ENCODE measurements at regions not wholly inside any gene's neighbourhood (a gene's known extent, or its start where the extent isn't known, plus 50 kb on each side); places are given as distances from the start of the nearest gene placed in this dataset.
"Not testable (repeated sequence)": the region's sequence is repeated elsewhere in the genome, so short reads cannot be mapped to it uniquely, and the experiment has no call there.

DNA sequence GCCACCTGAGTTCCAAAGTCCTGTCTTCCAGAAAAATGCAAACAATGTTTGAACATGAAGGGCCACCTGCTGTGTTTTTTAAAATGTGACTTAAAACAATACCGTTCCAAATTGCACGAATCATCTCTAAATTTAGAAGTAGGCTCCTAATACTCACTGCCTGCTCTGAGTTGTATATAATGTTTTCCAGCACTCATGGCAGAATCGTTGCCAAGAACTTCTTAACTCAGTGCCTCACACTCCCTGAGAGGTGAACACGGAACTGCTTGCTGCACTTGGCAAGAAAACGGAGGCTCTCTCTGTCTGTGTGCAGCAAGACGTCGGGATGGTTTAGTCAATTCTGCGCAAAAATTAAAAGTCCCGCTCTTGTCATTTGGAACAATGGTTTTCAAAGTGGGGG lies 757.3 kb upstream of the AUTS2 start:
- Mint-ChIP-seq H3K4me3 (no peak overlapping the region), H3K27ac (no peak overlapping the region), H3K36me3 (no peaks in the 10 kb centered on the region), H3K4me1 (no peaks in the 10 kb centered on the region), H3K27me3 (ENCODE audit: low read depth in 2 of 2) (no peaks in the 10 kb centered on the region), H3K9me3 (peaks cover 6% of the 10 kb centered on the region in 2 donors)
- intact Hi-C loops (cut with micrococcal nuclease), result no loop called here
- DNase-seq (no peak), ATAC-seq (no peak)
- no peak overlapping the region for H3K27ac ChIP-seq (ENCODE audit: low read length)
- no peaks in the 10 kb centered on the region for H3K4me1 ChIP-seq (ENCODE audit: control insufficient read depth, insufficient read depth, low read length)
- no peaks in the 10 kb centered on the region for H3K27me3 ChIP-seq (ENCODE audit: control insufficient read depth, insufficient read depth, low read length)
- 90% methylated on average over 9 of the region's 9 CpGs for WGBS (ENCODE audit: insufficient coverage)
- H3K4me3 ChIP-seq (ENCODE audit: low read length), result no peak overlapping the region
- no peaks in the 10 kb centered on the region for H3K36me3 ChIP-seq (ENCODE audit: control insufficient read depth, insufficient read depth, low read length)
- H3K9me3 ChIP-seq (ENCODE audit: control insufficient read depth, insufficient read depth, low read length), result peaks cover 2% of the 10 kb centered on the region
- TF ChIP-seq, protein P1, sequence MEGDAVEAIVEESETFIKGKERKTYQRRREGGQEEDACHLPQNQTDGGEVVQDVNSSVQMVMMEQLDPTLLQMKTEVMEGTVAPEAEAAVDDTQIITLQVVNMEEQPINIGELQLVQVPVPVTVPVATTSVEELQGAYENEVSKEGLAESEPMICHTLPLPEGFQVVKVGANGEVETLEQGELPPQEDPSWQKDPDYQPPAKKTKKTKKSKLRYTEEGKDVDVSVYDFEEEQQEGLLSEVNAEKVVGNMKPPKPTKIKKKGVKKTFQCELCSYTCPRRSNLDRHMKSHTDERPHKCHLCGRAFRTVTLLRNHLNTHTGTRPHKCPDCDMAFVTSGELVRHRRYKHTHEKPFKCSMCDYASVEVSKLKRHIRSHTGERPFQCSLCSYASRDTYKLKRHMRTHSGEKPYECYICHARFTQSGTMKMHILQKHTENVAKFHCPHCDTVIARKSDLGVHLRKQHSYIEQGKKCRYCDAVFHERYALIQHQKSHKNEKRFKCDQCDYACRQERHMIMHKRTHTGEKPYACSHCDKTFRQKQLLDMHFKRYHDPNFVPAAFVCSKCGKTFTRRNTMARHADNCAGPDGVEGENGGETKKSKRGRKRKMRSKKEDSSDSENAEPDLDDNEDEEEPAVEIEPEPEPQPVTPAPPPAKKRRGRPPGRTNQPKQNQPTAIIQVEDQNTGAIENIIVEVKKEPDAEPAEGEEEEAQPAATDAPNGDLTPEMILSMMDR (IDR thresholded peaks at IDR 0.05), result no peak

DNA sequence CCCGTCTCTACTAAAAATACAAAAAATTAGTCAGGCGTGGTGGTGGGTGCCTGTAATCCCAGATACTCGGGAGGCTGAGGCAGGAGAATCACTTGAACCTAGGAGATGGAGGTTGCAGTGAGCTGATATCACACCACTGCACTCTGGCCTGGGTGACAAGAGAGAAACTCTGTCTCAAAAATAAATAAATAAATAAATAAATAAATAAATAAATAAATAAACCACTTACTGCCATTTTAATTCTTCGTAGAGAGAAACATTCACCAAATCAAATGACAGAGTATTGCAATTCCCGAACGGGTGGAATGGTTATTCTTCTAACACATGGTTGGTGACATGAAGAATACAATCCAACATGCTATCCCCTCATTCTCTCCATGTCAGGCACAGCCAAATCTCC lies 754.3 kb upstream of the AUTS2 start:
- WGBS (ENCODE audit: insufficient coverage), result 87% methylated on average over 5 of the region's 6 CpGs
- H3K4me3 ChIP-seq (ENCODE audit: low read length); H3K4me1 Mint-ChIP-seq; H3K9me3 ChIP-seq (ENCODE audit: control insufficient read depth, insufficient read depth, low read length); H3K9me3 Mint-ChIP-seq; H3K27ac Mint-ChIP-seq; H3K4me3 Mint-ChIP-seq; H3K4me1 ChIP-seq (ENCODE audit: control insufficient read depth, insufficient read depth, low read length); H3K36me3 Mint-ChIP-seq; H3K27me3 ChIP-seq (ENCODE audit: control insufficient read depth, insufficient read depth, low read length); ATAC-seq; intact Hi-C loops (cut with micrococcal nuclease); H3K27me3 Mint-ChIP-seq (ENCODE audit: low read depth in 2 of 2); DNase-seq; H3K27ac ChIP-seq (ENCODE audit: low read length); H3K36me3 ChIP-seq (ENCODE audit: control insufficient read depth, insufficient read depth, low read length): not testable (repeated sequence)

DNA sequence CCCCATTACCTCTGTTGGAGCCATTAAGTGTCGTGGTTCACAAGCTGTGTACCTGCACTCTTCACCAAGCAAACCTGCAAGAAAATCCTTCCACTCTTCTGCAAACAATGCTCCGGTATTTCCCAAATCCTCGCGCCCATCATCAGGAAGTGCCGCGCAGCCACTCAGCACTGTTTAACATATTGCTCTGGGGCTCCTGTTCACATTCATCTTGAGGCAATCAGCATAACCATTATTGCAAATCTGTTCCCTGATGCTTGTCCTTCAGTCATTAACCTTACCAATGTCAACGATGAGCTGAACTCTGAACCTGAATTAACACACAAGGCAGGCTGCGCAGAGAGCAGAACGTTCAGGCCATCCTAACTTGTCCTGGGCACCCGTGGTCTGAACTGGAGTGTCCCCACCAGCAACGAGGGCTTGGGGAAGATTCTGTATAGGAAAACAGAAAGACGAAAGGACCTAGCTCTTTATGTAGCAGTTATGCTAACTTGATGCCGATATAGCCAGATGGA lies 751.4 kb upstream of the AUTS2 start:
- Histone ChIP-seq H3K27ac (ENCODE audit: low read length) (no peak overlapping the region), H3K4me1 (ENCODE audit: control insufficient read depth, insufficient read depth, low read length) (no peaks in the 10 kb centered on the region), H3K36me3 (ENCODE audit: control insufficient read depth, insufficient read depth, low read length) (no peaks in the 10 kb centered on the region), H3K9me3 (ENCODE audit: control insufficient read depth, insufficient read depth, low read length) (peaks cover 4% of the 10 kb centered on the region), H3K4me3 (ENCODE audit: low read length) (no peak overlapping the region), H3K27me3 (ENCODE audit: control insufficient read depth, insufficient read depth, low read length) (no peaks in the 10 kb centered on the region)
- Mint-ChIP-seq H3K36me3 (no peaks in the 10 kb centered on the region), H3K4me1 (no peaks in the 10 kb centered on the region), H3K27ac (no peak overlapping the region), H3K4me3 (no peak overlapping the region), H3K27me3 (ENCODE audit: low read depth in 2 of 2) (no peaks in the 10 kb centered on the region), H3K9me3 (peaks cover 6 to 8% of the 10 kb centered on the region in 2 donors)
- WGBS (ENCODE audit: insufficient coverage), result 87% methylated on average over 13 of the region's 13 CpGs
- TF ChIP-seq, protein P1 (IDR thresholded peaks at IDR 0.05), result no peak
- DNase-seq (no peak), ATAC-seq (no peak)
- intact Hi-C loops (cut with micrococcal nuclease), result no loop called here

DNA sequence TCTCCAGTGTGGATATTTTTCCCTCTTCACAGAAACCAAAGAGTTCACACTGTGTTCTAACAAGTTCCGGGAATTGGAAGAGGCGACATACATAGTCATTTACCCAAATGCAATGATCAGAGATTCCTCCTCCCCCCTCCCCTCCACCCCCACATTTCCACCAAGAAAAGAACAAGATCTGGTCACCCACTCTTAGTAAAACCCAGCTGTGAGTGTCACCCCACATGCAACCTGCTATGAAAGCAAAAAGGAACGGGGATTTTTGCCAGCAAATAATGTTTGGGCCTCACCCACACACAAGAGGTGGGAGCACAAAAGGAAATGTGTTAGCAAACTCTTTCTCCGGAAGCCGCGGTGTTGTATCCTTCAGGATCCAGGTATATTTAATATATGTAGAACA lies 745.0 kb upstream of the AUTS2 start:
- H3K27ac ChIP-seq (ENCODE audit: low read length), result no peak overlapping the region
- Mint-ChIP-seq H3K36me3 (no peaks in the 10 kb centered on the region), H3K4me3 (no peak overlapping the region), H3K9me3 (peaks cover 3 to 12% of the 10 kb centered on the region in 2 donors), H3K27ac (no peak overlapping the region), H3K4me1 (no peaks in the 10 kb centered on the region), H3K27me3 (ENCODE audit: low read depth in 2 of 2) (no peaks in the 10 kb centered on the region)
- intact Hi-C loops (cut with micrococcal nuclease), result no loop called here
- H3K36me3 ChIP-seq (ENCODE audit: control insufficient read depth, insufficient read depth, low read length), result no peaks in the 10 kb centered on the region
- TF ChIP-seq, protein P1 (IDR thresholded peaks at IDR 0.05), result no peak
- H3K4me1 ChIP-seq (ENCODE audit: control insufficient read depth, insufficient read depth, low read length), result no peaks in the 10 kb centered on the region
- no peak for DNase-seq
- no peaks in the 10 kb centered on the region for H3K27me3 ChIP-seq (ENCODE audit: control insufficient read depth, insufficient read depth, low read length)
- no peak overlapping the region for H3K4me3 ChIP-seq (ENCODE audit: low read length)
- no peak for ATAC-seq
- peaks cover 2% of the 10 kb centered on the region for H3K9me3 ChIP-seq (ENCODE audit: control insufficient read depth, insufficient read depth, low read length)
- 91% methylated on average over 6 of the region's 6 CpGs for WGBS (ENCODE audit: insufficient coverage)

Data from natural killer cell (primary cell).